ENCODE measurements at regions not wholly inside any gene's neighbourhood (a gene's known extent, or its start where the extent isn't known, plus 50 kb on each side); places are given as distances from the start of the nearest gene placed in this dataset.

GRCh38 chr7:52064493-52064892 is 747.9 kb upstream of the COBL start:
- Mint-ChIP-seq H3K9me3 (no peaks in the 10 kb centered on the region), H3K36me3 (ENCODE audit: low read depth) (no peaks in the 10 kb centered on the region), H3K4me1 (ENCODE audit: low read depth) (no peaks in the 10 kb centered on the region), H3K4me3 (no peak overlapping the region), H3K27me3 (no peaks in the 10 kb centered on the region), H3K27ac (no peak overlapping the region)
- intact Hi-C loops (cut with micrococcal nuclease), result no loop called here

DNA sequence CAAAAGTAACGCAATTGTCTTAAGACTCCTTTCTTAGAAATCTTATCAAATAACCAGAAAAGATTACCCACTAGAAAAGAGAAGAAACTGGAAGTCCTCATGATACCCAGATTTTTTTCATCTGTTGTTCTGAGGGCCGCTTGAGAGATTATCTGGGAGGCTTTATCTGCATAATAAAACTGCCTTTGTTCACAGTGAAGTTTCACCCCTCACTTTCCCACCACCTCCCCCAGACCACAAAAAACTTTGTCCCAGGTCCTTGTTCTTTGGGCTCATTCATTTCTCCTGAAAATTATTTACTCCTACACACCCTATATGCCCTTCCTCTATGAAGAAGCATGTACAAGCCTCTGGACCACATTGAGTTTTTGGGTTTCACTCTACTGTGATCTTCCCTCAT is 745.1 kb upstream of the COBL start:
- no peaks in the 10 kb centered on the region for H3K36me3 Mint-ChIP-seq (ENCODE audit: low read depth)
- H3K4me3 Mint-ChIP-seq, result no peak overlapping the region
- H3K4me1 Mint-ChIP-seq (ENCODE audit: low read depth), result no peaks in the 10 kb centered on the region
- no peaks in the 10 kb centered on the region for H3K27me3 Mint-ChIP-seq
- intact Hi-C loops (cut with micrococcal nuclease), result no loop called here
- H3K27ac Mint-ChIP-seq, result no peak overlapping the region
- H3K9me3 Mint-ChIP-seq, result no peaks in the 10 kb centered on the region

- Mint-ChIP-seq H3K27me3 (no peaks in the 10 kb centered on the region), H3K36me3 (ENCODE audit: low read depth) (no peaks in the 10 kb centered on the region), H3K27ac (no peak overlapping the region), H3K9me3 (peaks cover 17% of the 10 kb centered on the region), H3K4me1 (ENCODE audit: low read depth) (no peaks in the 10 kb centered on the region), H3K4me3 (no peak overlapping the region)
- intact Hi-C loops (cut with micrococcal nuclease), result no loop called here
Observed at GRCh38 chr7:52053525-52053924, 736.9 kb upstream of the COBL start.

DNA sequence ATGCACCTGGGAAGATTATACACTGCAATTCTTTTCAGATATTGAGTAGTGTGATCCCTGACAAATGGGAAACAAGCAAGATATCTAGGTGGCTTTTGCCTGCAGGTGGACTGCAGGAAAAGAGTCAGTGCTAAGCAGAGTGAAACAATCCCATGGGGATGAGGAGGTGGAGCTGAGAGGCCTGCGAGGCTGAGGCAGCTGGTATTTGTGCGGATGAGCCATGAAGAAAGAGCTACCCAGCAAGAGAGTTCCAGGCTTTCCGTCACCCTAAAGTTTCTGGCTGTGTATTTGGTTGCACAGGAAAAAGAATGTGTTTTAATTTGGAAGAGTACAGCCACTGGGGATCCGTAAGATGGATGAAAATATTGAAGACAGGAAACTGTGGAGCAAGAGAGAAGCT is 714.1 kb upstream of the COBL start:
- Mint-ChIP-seq H3K9me3 (peaks cover 34% of the 10 kb centered on the region), H3K27me3 (no peaks in the 10 kb centered on the region), H3K27ac (no peak overlapping the region), H3K36me3 (ENCODE audit: low read depth) (no peaks in the 10 kb centered on the region), H3K4me1 (ENCODE audit: low read depth) (no peaks in the 10 kb centered on the region), H3K4me3 (no peak overlapping the region)
- intact Hi-C loops (cut with micrococcal nuclease), result no loop called here

- Mint-ChIP-seq H3K27ac (no peak overlapping the region), H3K27me3 (no peaks in the 10 kb centered on the region), H3K9me3 (peaks cover 8% of the 10 kb centered on the region), H3K4me3 (no peak overlapping the region), H3K4me1 (ENCODE audit: low read depth) (no peaks in the 10 kb centered on the region), H3K36me3 (ENCODE audit: low read depth) (no peaks in the 10 kb centered on the region)
- intact Hi-C loops (cut with micrococcal nuclease), result no loop called here
Observed at GRCh38 chr7:52026140-52026539, 709.5 kb upstream of the COBL start.

DNA sequence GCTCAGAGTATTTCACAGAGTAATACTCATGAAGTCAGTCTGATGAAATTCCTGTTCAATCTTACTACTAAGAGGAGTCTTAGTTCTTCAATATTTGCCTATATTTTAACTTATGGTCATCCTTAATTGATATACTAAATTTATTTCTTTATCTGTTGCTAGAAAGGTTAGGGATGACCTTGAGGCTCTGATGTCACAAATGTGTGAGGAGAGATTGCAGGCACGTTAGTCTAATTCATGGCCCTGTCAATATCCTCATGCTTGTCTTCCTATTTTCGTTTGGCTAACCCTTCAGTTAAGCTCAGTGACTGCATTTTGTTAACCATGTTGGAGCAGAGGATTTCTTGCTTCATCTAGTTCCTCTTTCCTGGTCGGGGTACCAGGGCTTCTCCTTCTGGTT is 704.7 kb upstream of the COBL start:
- intact Hi-C loops (cut with micrococcal nuclease), result no loop called here
- Mint-ChIP-seq H3K27ac (no peak overlapping the region), H3K4me1 (ENCODE audit: low read depth) (no peaks in the 10 kb centered on the region), H3K4me3 (no peak overlapping the region), H3K9me3 (peaks cover 6% of the 10 kb centered on the region), H3K27me3 (no peaks in the 10 kb centered on the region), H3K36me3 (ENCODE audit: low read depth) (no peaks in the 10 kb centered on the region)

- Mint-ChIP-seq H3K36me3 (ENCODE audit: low read depth) (no peaks in the 10 kb centered on the region), H3K27ac (no peak overlapping the region), H3K4me1 (ENCODE audit: low read depth) (no peaks in the 10 kb centered on the region), H3K27me3 (no peaks in the 10 kb centered on the region), H3K4me3 (no peak overlapping the region), H3K9me3 (peaks cover 6% of the 10 kb centered on the region)
- intact Hi-C loops (cut with micrococcal nuclease), result no loop called here
Observed at GRCh38 chr7:52018680-52019054, 702.1 kb upstream of the COBL start.

- H3K4me3 Mint-ChIP-seq, result no peak overlapping the region
- intact Hi-C loops (cut with micrococcal nuclease), result no loop called here
- H3K4me1 Mint-ChIP-seq (ENCODE audit: low read depth), result no peaks in the 10 kb centered on the region
- H3K36me3 Mint-ChIP-seq (ENCODE audit: low read depth), result no peaks in the 10 kb centered on the region
- no peak overlapping the region for H3K27ac Mint-ChIP-seq
- H3K9me3 Mint-ChIP-seq, result peaks cover 6% of the 10 kb centered on the region
- H3K27me3 Mint-ChIP-seq, result no peaks in the 10 kb centered on the region
Observed at GRCh38 chr7:52017802-52018679, 701.4 kb upstream of the COBL start.

DNA sequence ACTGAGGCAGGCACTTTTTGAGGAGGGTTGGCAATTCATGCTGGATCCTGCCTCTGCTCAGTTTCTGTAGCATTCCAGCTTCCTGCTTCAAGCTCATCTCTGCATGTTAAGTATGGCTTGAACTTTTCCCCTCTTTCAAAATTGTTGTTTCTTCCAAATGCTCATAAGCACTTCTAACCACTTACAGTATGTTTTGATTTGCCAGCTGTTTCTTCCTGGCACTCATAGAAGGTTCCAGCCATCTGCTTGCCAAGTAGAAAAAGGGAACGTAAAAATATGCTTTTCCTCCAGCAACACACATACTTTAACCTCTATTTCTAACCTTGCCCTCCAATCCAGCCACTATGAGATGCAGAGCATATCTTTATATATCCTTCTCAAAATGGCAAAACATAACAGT is 692.6 kb upstream of the COBL start:
- no peaks in the 10 kb centered on the region for H3K4me1 Mint-ChIP-seq (ENCODE audit: low read depth)
- no peaks in the 10 kb centered on the region for H3K36me3 Mint-ChIP-seq (ENCODE audit: low read depth)
- intact Hi-C loops (cut with micrococcal nuclease), result no loop called here
- no peak overlapping the region for H3K4me3 Mint-ChIP-seq
- no peaks in the 10 kb centered on the region for H3K27me3 Mint-ChIP-seq
- no peak overlapping the region for H3K27ac Mint-ChIP-seq
- H3K9me3 Mint-ChIP-seq, result peaks cover 52% of the 10 kb centered on the region

- intact Hi-C loops (cut with micrococcal nuclease), result no loop called here
- H3K27ac Mint-ChIP-seq, result no peak overlapping the region
- no peaks in the 10 kb centered on the region for H3K4me1 Mint-ChIP-seq (ENCODE audit: low read depth)
- H3K27me3 Mint-ChIP-seq, result no peaks in the 10 kb centered on the region
- H3K36me3 Mint-ChIP-seq (ENCODE audit: low read depth), result no peaks in the 10 kb centered on the region
- H3K4me3 Mint-ChIP-seq, result no peak overlapping the region
- peaks cover 70% of the 10 kb centered on the region for H3K9me3 Mint-ChIP-seq
Observed at GRCh38 chr7:52006674-52007073, 690.1 kb upstream of the COBL start.

- Mint-ChIP-seq H3K27me3 (no peaks in the 10 kb centered on the region), H3K4me3 (no peak overlapping the region)
Observed at GRCh38 chr7:52005613-52006012, 689.0 kb upstream of the COBL start.

DNA sequence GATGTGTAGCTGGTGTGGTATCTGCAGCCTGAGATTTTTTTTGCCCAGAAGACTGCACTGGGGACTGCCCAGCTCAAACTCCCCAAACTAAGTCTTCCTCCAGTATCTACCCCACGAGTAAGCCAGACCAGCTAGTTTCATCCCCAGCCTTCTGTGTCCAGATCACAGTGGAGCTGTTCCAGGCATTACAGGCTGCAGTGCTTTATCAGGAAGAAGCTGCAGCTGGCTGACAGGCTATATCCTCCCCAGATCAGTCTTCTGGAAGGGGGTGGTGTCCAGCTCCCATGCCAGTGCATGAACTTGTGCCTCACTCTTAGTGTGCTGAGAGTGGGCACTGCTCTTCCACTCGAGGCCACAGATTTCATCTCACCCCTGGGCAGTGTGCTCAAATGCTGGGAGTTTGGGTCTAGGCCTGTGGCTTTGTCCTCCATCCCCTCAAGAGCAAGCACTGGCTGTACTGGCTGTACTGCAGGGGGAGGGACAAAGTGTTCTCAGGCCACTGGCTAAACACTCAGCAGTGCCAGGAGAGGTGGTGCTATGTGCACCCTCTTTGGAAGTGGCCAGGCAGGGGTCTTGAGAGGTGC is 679.1 kb upstream of the COBL start:
- Mint-ChIP-seq H3K27ac (no peak overlapping the region), H3K9me3 (peaks cover 67% of the 10 kb centered on the region), H3K27me3 (no peaks in the 10 kb centered on the region), H3K4me3 (no peak overlapping the region), H3K36me3 (ENCODE audit: low read depth) (no peaks in the 10 kb centered on the region), H3K4me1 (ENCODE audit: low read depth) (no peaks in the 10 kb centered on the region)
- intact Hi-C loops (cut with micrococcal nuclease), result no loop called here

More at GRCh38 chr7:52005613-52006012, 689.0 kb upstream of the COBL start:
- Mint-ChIP-seq H3K36me3 (ENCODE audit: low read depth) (no peaks in the 10 kb centered on the region), H3K9me3 (peaks cover 63% of the 10 kb centered on the region), H3K27ac (no peak overlapping the region), H3K4me1 (ENCODE audit: low read depth) (no peaks in the 10 kb centered on the region)
- intact Hi-C loops (cut with micrococcal nuclease), result no loop called here

- H3K4me1 Mint-ChIP-seq (ENCODE audit: low read depth), result no peaks in the 10 kb centered on the region
- H3K27me3 Mint-ChIP-seq, result no peaks in the 10 kb centered on the region
- H3K4me3 Mint-ChIP-seq, result no peak overlapping the region
- H3K9me3 Mint-ChIP-seq, result peaks cover 23% of the 10 kb centered on the region
- H3K36me3 Mint-ChIP-seq (ENCODE audit: low read depth), result no peaks in the 10 kb centered on the region
- no peak overlapping the region for H3K27ac Mint-ChIP-seq
- intact Hi-C loops (cut with micrococcal nuclease), result no loop called here
Observed at GRCh38 chr7:51982653-51983052, 666.0 kb upstream of the COBL start.

- Mint-ChIP-seq H3K27ac (no peak overlapping the region), H3K36me3 (ENCODE audit: low read depth) (no peaks in the 10 kb centered on the region), H3K9me3 (peaks cover 9% of the 10 kb centered on the region), H3K27me3 (no peaks in the 10 kb centered on the region), H3K4me3 (no peak overlapping the region), H3K4me1 (ENCODE audit: low read depth) (no peaks in the 10 kb centered on the region)
- intact Hi-C loops (cut with micrococcal nuclease), result no loop called here
Observed at GRCh38 chr7:51980812-51981211, 664.2 kb upstream of the COBL start.

GRCh38 chr7:51980313-51980712 is 663.7 kb upstream of the COBL start:
- H3K9me3 Mint-ChIP-seq, result peaks cover 9% of the 10 kb centered on the region
- H3K27ac Mint-ChIP-seq, result no peak overlapping the region
- no peaks in the 10 kb centered on the region for H3K27me3 Mint-ChIP-seq
- intact Hi-C loops (cut with micrococcal nuclease), result no loop called here
- no peaks in the 10 kb centered on the region for H3K4me1 Mint-ChIP-seq (ENCODE audit: low read depth)
- no peaks in the 10 kb centered on the region for H3K36me3 Mint-ChIP-seq (ENCODE audit: low read depth)
- no peak overlapping the region for H3K4me3 Mint-ChIP-seq

Measured in dendritic cell treated with granulocyte-macrophage colony-stimulating factor and Interleukin-4, amounts not matched to agents 40 ng/mL and 50 ng/mL, for 4 days (primary cell).